ENCODE measurements at regions not wholly inside any gene's neighbourhood (a gene's known extent, or its start where the extent isn't known, plus 50 kb on each side); places are given as distances from the start of the nearest gene placed in this dataset.

- Histone ChIP-seq H3K9ac (ENCODE audit: low read length) (no peak overlapping the region), H3K79me2 (replicated peaks; ENCODE audit: insufficient read depth, low read length) (no peaks in the 10 kb centered on the region), H3K27ac (ENCODE audit: low read length) (no peak overlapping the region), H3K4me3 (ENCODE audit: low read length) (no peak overlapping the region), H2AFZ (ENCODE audit: low read depth, low read length) (no peak overlapping the region), H3K4me2 (ENCODE audit: low read length) (no peak overlapping the region), H4K20me1 (ENCODE audit: insufficient read depth) (no peaks in the 10 kb centered on the region), H3K27me3 (ENCODE audit: insufficient read depth, low read depth, low read length) (no peaks in the 10 kb centered on the region), H3F3A (ENCODE audit: insufficient read depth, low read length, poor library complexity, severe bottlenecking) (no peaks in the 10 kb centered on the region), H3K36me3 (ENCODE audit: insufficient read depth, low read length) (no peaks in the 10 kb centered on the region), H3K9me2 (ENCODE audit: insufficient read depth, low read length) (no peaks in the 10 kb centered on the region), H3K9me3 (ENCODE audit: low read length) (no peaks in the 10 kb centered on the region)
- TF ChIP-seq TAF1 (IDR thresholded peaks at IDR 0.05; ENCODE audit: low read depth) = no peak
Measured at GRCh38 chrX:82141942-82142341, 940.0 kb downstream of the SH3BGRL start.

GRCh38 chrX:82161195-82161594 lies 959.3 kb downstream of the SH3BGRL start:
- TF ChIP-seq CTCF (IDR thresholded peaks at IDR 0.05; ENCODE audit: poor library complexity, severe bottlenecking) (no peak), RAD21 (conservative IDR thresholded peaks at IDR 0.05) (no peak), REST (IDR thresholded peaks at IDR 0.05; ENCODE audit: borderline replicate concordance) (no peak), TAF1 (IDR thresholded peaks at IDR 0.05; ENCODE audit: low read depth) (no peak), SMC3 (conservative IDR thresholded peaks at IDR 0.05; ENCODE audit: poor library complexity) (no peak), EZH2 (IDR thresholded peaks at IDR 0.05; ENCODE audit: borderline replicate concordance, insufficient read depth, low read length, poor library complexity, severe bottlenecking) (no peak), MXI1 (conservative IDR thresholded peaks at IDR 0.05; ENCODE audit: poor library complexity, severe bottlenecking) (no peak)
- H3K9me2 ChIP-seq (ENCODE audit: insufficient read depth, low read length) = no peaks in the 10 kb centered on the region
- no peaks in the 10 kb centered on the region for H3K9me3 ChIP-seq (ENCODE audit: low read length)
- no peak overlapping the region for H3K4me3 ChIP-seq (ENCODE audit: low read length)
- H3K79me2 ChIP-seq (replicated peaks; ENCODE audit: insufficient read depth, low read length) = no peaks in the 10 kb centered on the region
- H3K4me2 ChIP-seq (ENCODE audit: low read length) = no peak overlapping the region
- H2AFZ ChIP-seq (ENCODE audit: low read depth, low read length) = no peak overlapping the region
- no peaks in the 10 kb centered on the region for H3K27me3 ChIP-seq (ENCODE audit: insufficient read depth, low read depth, low read length)
- H3F3A ChIP-seq (ENCODE audit: insufficient read depth, low read length, poor library complexity, severe bottlenecking) = no peaks in the 10 kb centered on the region
- H3K36me3 ChIP-seq (ENCODE audit: insufficient read depth, low read length) = no peaks in the 10 kb centered on the region
- no peak overlapping the region for H3K9ac ChIP-seq (ENCODE audit: low read length)
- no peak overlapping the region for H3K27ac ChIP-seq (ENCODE audit: low read length)
- H4K20me1 ChIP-seq (ENCODE audit: insufficient read depth) = no peaks in the 10 kb centered on the region

GRCh38 chrX:82163701-82164100 lies 961.8 kb downstream of the SH3BGRL start:
- H3K9me3 ChIP-seq (ENCODE audit: low read length) = no peaks in the 10 kb centered on the region
- H3F3A ChIP-seq (ENCODE audit: insufficient read depth, low read length, poor library complexity, severe bottlenecking) = no peaks in the 10 kb centered on the region
- H3K9me2 ChIP-seq (ENCODE audit: insufficient read depth, low read length) = no peaks in the 10 kb centered on the region
- no peak overlapping the region for H3K4me2 ChIP-seq (ENCODE audit: low read length)
- H3K79me2 ChIP-seq (replicated peaks; ENCODE audit: insufficient read depth, low read length) = no peaks in the 10 kb centered on the region
- no peak for TF ChIP-seq EP300 (conservative IDR thresholded peaks at IDR 0.05; ENCODE audit: poor library complexity, severe bottlenecking)
- no peak for TF ChIP-seq RAD21 (conservative IDR thresholded peaks at IDR 0.05)
- TF ChIP-seq SMC3 (conservative IDR thresholded peaks at IDR 0.05; ENCODE audit: poor library complexity) = no peak
- no peak for TF ChIP-seq TAF1 (IDR thresholded peaks at IDR 0.05; ENCODE audit: low read depth)
- no peak for TF ChIP-seq REST (IDR thresholded peaks at IDR 0.05; ENCODE audit: borderline replicate concordance)
- H3K4me3 ChIP-seq (ENCODE audit: low read length) = no peak overlapping the region
- no peak overlapping the region for H3K9ac ChIP-seq (ENCODE audit: low read length)
- no peak overlapping the region for H2AFZ ChIP-seq (ENCODE audit: low read depth, low read length)
- no peaks in the 10 kb centered on the region for H3K36me3 ChIP-seq (ENCODE audit: insufficient read depth, low read length)
- H3K27ac ChIP-seq (ENCODE audit: low read length) = no peak overlapping the region
- H3K27me3 ChIP-seq (ENCODE audit: insufficient read depth, low read depth, low read length) = no peaks in the 10 kb centered on the region
- H4K20me1 ChIP-seq (ENCODE audit: insufficient read depth) = no peaks in the 10 kb centered on the region
